ENCODE measurements at regions not wholly inside any gene's neighbourhood (a gene's known extent, or its start where the extent isn't known, plus 50 kb on each side); places are given as distances from the start of the nearest gene placed in this dataset.

- H3K4me1 Mint-ChIP-seq (ENCODE audit: low read depth, unreplicated experiment): no peaks in the 10 kb centered on the region
- peaks cover 12% of the 10 kb centered on the region for H3K9me3 Mint-ChIP-seq (ENCODE audit: low read depth, unreplicated experiment)
- DNase-seq: peak; percentile 38
- no peak overlapping the region for H3K4me3 Mint-ChIP-seq (ENCODE audit: low read depth, unreplicated experiment)
- CTCF ChIA-PET: interaction anchor here (0.6 kb wide), 1 partner anchor 314 kb away, joined by 3 read pairs; no protein-coding TSS in a partner anchor
- no peak overlapping the region for H3K27ac Mint-ChIP-seq (ENCODE audit: unreplicated experiment)
- H3K36me3 Mint-ChIP-seq (ENCODE audit: insufficient read depth, unreplicated experiment): no peaks in the 10 kb centered on the region
- no peaks in the 10 kb centered on the region for H3K27me3 Mint-ChIP-seq (ENCODE audit: unreplicated experiment)
- intact Hi-C loops (cut with micrococcal nuclease; ENCODE audit: unreplicated experiment): loop anchor here (1.0 to 5.0 kb wide), 2 partner anchors 67 to 302 kb away; no protein-coding TSS in a partner anchor
- peak; percentile 59 for TF ChIP-seq CTCF (IDR thresholded peaks at IDR 0.05; ENCODE audit: unreplicated experiment)
- no TSS peak for BruUV-seq (replicated peaks)
Observed at GRCh38 chr2:117470311-117471095, 344.0 kb upstream of the DDX18 start.

GRCh38 chr2:117481608-117482007 is 332.9 kb upstream of the DDX18 start:
- peaks cover 1% of the 10 kb centered on the region for H3K9me3 Mint-ChIP-seq (ENCODE audit: low read depth, unreplicated experiment)
- no peaks in the 10 kb centered on the region for H3K36me3 Mint-ChIP-seq (ENCODE audit: insufficient read depth, unreplicated experiment)
- no peaks in the 10 kb centered on the region for H3K4me1 Mint-ChIP-seq (ENCODE audit: low read depth, unreplicated experiment)
- H3K4me3 Mint-ChIP-seq (ENCODE audit: low read depth, unreplicated experiment): no peak overlapping the region
- no peak for DNase-seq
- BruUV-seq (replicated peaks): no TSS peak
- intact Hi-C loops (cut with micrococcal nuclease; ENCODE audit: unreplicated experiment): no loop called here
- H3K27me3 Mint-ChIP-seq (ENCODE audit: unreplicated experiment): no peaks in the 10 kb centered on the region
- no peak for TF ChIP-seq CTCF (IDR thresholded peaks at IDR 0.05; ENCODE audit: unreplicated experiment)
- no peak overlapping the region for H3K27ac Mint-ChIP-seq (ENCODE audit: unreplicated experiment)
- CTCF ChIA-PET: no interaction called here

GRCh38 chr2:117485588-117485987 is 328.9 kb upstream of the DDX18 start:
- intact Hi-C loops (cut with micrococcal nuclease; ENCODE audit: unreplicated experiment): no loop called here
- DNase-seq: no peak
- no peak overlapping the region for H3K27ac Mint-ChIP-seq (ENCODE audit: unreplicated experiment)

GRCh38 chr2:117486081-117486480 is 328.4 kb upstream of the DDX18 start:
- BruUV-seq (replicated peaks): no TSS peak
- H3K4me1 Mint-ChIP-seq (ENCODE audit: low read depth, unreplicated experiment): no peaks in the 10 kb centered on the region
- H3K36me3 Mint-ChIP-seq (ENCODE audit: insufficient read depth, unreplicated experiment): no peaks in the 10 kb centered on the region
- intact Hi-C loops (cut with micrococcal nuclease; ENCODE audit: unreplicated experiment): no loop called here
- no peak overlapping the region for H3K4me3 Mint-ChIP-seq (ENCODE audit: low read depth, unreplicated experiment)
- TF ChIP-seq CTCF (IDR thresholded peaks at IDR 0.05; ENCODE audit: unreplicated experiment): no peak
- no peak overlapping the region for H3K27ac Mint-ChIP-seq (ENCODE audit: unreplicated experiment)
- DNase-seq: no peak
- CTCF ChIA-PET: no interaction called here
- no peaks in the 10 kb centered on the region for H3K27me3 Mint-ChIP-seq (ENCODE audit: unreplicated experiment)
- H3K9me3 Mint-ChIP-seq (ENCODE audit: low read depth, unreplicated experiment): no peaks in the 10 kb centered on the region

More at GRCh38 chr2:117485588-117485987, 328.9 kb upstream of the DDX18 start:
- H3K4me1 Mint-ChIP-seq (ENCODE audit: low read depth, unreplicated experiment): no peaks in the 10 kb centered on the region
- H3K36me3 Mint-ChIP-seq (ENCODE audit: insufficient read depth, unreplicated experiment): no peaks in the 10 kb centered on the region
- no peaks in the 10 kb centered on the region for H3K9me3 Mint-ChIP-seq (ENCODE audit: low read depth, unreplicated experiment)
- H3K4me3 Mint-ChIP-seq (ENCODE audit: low read depth, unreplicated experiment): no peak overlapping the region
- no peak for TF ChIP-seq CTCF (IDR thresholded peaks at IDR 0.05; ENCODE audit: unreplicated experiment)
- no peaks in the 10 kb centered on the region for H3K27me3 Mint-ChIP-seq (ENCODE audit: unreplicated experiment)
- CTCF ChIA-PET: no interaction called here
- BruUV-seq (replicated peaks): no TSS peak

Measured in Calu3 (cell line).